Middle frontal gyrus (tissue), 1 donor: ENCODE measurements at regions not wholly inside any gene's neighbourhood (a gene's known extent, or its start where the extent isn't known, plus 50 kb on each side); places are given as distances from the start of the nearest gene placed in this dataset.
A peak's percentile ranks its signal among the peaks of the same experiment; 100 is the strongest.
"Not testable (repeated sequence)": the region's sequence is repeated elsewhere in the genome, so short reads cannot be mapped to it uniquely, and the experiment has no call there.

ENCODE experiments used
- DNase-seq: peaks from one replicate; pipeline ENCODE4 v3.0.0-alpha.2; 2015; ENCODE audit warnings: low spot score; ENCODE audit errors: extremely low spot score

DNA sequence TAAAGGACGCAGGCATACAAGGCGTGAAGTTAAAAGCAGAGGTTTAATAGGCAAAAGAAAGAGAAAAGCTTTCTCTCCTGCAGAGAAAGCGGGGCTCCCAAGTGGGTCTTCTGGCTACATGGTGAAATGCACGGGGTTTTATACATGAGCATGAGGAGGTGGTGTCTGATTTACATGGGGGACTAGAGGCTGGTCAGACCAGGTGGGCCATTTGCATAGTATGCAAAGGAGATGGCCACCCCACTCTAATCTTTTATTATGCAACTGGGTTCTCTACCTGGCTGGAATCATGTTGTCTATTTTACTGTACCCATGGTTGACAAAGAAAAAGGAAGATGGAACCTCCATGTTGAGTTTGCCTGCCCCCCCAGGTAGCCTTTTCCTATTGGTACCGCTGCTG, 356.2 kb downstream of the KCNJ3 start:
- no peak for DNase-seq

DNA sequence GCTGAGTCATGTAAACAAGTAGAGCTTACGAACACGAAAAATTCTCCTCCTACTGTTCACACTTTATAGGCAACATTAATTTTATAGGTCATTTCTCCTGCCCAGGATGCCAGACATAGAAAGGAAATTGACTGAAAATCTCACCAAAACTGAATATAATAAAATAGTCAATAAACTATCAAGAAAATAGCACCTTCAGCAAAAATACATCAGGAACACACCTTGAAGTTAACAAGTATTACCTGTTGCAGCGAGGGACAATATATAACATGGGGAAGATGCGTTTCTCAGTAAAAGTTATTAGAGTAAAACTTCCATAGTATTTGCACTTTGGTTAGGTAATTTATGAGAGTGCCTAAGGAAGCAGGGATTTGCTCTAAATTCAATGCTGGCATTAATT, 344.6 kb downstream of the KCNJ3 start:
- no peak for DNase-seq

DNA sequence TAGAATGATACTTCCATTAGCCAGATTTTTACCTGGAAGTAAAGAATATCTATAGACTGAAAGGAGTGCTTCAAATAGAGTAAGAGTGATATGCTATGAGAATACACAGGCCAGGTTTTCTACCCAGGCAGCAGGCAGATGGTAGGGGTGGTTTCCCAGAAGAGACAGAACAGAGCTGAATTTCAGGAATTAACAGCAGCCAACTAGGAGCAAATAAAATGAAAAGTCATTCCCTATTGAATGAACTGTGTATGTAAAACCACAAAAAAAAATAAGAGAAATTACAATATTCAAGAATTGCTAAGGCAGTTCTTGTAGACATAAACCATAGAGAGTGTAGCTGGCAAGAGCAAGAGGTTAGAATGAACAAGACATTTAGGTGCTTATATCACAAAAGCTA, 336.8 kb downstream of the KCNJ3 start:
- DNase-seq, result no peak

DNA sequence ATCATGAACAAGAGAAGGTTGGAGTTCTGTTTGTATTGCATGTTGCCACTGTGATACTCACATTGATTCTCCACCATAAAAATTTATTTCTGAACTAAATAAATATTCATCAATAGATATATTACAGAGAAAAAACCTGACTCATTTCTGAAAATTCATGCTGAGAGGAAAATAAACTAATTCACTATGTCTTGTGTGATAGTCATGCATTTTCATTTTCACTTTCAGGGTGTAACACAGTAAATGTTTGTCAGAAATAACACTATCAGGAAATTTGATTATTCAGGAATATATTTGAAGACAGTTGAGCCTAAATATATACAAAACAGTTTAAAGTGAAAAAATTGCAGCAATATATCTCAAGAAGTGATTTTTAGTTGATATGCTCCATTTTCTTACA, 335.2 kb downstream of the KCNJ3 start:
- no peak for DNase-seq

DNA sequence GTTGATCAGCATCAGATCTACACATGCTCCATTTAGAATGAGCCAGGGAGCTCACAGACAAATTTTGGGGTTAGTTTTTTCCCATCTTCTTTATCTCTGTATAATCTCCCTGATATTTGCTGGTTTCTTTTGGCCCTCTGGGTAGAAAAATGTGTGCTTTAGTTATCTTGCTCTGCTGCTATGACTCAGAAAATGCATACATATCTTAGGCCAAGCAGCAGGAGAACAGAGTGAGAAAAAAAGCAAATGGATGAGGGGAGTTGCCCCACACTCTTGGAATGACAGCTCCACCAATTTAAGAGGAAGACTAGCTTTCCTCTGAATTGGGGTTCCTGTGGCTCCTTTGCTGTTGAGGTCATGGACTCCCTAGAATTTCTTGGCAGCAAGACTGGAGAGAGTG, 331.8 kb downstream of the KCNJ3 start:
- DNase-seq, result no peak

DNA sequence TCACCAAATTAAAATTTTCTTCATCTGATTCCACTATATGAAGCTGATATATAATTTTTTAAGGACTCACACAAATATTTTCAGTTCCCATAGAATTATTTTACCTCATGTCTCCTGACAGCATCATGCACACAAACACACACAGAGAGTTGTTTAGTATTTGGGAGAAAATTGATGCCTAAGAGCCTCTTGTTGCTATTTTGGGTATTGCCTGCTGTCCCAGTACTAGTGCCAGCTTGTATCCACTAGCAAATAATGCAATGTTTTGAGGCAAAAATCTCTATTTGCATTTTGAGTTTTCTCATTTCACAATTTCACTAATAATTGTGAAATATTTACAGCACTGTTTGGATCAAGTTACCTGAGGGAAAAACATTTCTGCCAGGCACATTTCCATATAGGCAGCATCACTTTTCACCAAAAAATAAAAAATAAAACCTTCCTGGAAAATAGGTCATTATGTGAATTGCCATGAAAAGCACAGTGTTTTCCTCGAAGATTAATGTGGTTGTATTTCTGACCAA, 328.2 kb downstream of the KCNJ3 start:
- no peak for DNase-seq

DNA sequence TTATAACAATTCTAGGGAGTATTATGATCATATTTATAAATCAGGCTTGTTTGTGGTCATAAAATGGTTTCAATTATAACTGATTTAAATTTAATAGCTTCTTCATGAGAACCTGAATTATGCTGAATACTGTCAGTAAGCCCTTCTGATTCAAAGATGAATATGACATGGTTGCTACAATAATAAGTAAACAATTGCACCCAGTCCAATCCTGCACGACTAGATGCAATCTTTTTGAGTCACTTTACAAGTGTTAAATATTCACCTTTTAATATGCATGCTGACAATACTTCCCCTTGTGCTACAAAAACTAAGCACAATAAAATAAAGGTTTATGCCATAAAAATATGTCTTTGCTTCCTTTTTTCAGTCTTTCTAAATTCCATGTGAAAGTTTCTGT, 325.2 kb downstream of the KCNJ3 start:
- DNase-seq, result no peak

DNA sequence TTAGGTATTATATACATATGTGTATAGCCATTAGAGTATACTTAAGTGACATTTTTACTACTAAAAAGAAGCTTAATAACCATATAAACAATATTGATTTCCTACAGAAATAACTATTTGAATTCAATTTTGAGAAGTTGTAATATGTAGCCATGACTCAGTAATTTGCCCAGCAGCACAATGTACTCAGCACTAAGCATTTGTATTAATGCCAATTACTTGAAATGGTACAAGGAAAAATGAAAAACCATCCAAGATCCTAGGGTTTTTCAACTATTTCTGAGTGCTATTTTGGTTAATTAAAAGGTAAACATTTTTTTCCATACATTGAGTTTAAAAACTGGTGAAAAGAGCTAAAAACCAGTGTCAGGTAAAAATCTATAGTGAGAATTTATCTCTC, 324.0 kb downstream of the KCNJ3 start:
- no peak for DNase-seq

DNA sequence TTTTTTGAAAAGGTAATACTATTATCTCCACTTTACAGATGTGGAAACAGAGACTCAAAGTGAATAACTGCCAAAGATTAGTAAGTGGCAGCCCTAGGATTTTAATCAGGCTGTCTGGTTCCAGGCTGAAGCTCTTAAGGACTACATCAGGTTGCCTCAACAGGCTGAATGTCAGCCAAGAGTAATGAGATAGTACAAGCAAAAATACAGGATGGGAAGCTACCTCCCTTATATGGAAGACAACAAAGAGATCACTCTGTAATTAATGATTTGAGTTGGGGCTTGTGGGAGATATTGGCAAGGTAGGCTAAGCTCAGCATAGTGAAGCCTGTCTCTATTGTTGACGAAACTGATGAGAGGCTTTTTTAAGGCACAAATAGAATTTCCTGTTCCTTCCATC, 323.1 kb downstream of the KCNJ3 start:
- no peak for DNase-seq

DNA sequence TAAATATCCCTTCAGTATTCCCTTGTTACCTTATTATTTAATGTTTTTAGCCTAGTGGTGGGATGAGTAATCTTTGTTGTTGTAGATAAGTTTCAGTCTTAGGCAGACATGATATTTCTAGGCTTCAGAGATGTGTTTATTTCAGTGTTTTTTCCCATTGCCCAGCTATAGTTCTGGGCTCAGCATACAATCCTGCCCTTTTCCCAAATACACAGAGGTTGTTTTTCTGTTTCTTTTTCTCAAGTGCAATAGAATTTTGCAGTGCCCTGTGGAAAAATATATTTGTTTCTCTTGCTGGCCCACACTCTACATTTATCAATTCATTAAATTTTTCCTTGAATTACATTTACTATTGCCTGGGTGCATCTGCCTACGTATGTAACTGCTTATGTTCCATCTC, 321.8 kb downstream of the KCNJ3 start:
- DNase-seq, result no peak

DNA sequence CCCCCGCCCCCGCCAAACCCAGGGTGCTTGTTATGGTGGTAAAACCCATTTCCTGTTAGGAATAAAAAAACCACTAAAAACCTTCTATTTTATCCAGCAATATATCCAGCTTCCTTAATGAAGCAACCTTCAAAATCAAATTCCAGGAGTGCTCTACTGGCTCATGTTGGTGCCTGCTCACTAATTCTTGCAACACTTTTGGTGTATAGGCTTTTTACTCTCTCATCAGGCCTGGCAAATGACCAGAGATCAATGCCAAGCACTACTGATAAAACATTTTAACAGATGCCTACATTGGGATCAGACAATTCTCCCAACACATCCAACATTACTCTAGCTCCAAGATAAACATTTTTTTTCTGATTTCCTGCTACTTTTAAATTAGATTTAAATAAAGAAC, 312.4 kb downstream of the KCNJ3 start:
- DNase-seq, result no peak

DNA sequence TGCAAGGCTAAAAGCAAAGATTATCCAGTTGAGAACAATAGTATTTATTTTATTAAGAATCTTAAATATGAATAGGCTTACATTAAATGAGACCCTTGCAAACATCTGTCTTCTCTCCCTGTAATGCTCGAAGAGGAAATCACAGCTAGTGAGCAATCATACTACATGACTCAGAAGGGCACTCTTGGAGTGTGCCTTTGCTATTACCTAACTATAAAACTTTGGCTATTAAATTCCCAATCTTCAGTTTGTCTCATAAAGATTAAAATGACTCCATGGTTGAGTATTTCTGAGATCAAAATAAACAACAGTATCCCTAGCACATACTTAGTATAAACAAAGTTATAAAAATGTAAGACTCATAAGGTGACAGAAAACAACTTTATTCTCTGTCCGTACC, 296.9 kb downstream of the KCNJ3 start:
- no peak for DNase-seq

DNA sequence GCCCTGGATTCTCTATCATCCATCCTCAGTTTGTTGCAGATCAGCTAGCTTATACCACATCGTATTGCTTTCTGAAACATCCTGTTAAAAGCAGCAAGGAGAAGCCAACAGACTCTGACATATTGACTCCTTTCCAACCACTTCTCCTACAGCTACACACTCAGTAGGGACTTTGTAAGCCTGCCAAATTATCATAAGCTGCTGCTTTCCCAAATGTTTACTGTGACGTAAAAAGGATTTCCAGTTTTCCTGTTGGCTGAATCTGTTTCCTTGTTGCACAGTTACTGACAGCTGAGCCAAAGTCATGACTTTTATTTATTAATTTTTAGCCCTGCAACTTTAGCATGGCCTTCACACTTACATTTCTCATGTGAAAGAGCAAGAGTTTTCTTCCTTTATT, 294.3 kb downstream of the KCNJ3 start:
- no peak for DNase-seq

DNA sequence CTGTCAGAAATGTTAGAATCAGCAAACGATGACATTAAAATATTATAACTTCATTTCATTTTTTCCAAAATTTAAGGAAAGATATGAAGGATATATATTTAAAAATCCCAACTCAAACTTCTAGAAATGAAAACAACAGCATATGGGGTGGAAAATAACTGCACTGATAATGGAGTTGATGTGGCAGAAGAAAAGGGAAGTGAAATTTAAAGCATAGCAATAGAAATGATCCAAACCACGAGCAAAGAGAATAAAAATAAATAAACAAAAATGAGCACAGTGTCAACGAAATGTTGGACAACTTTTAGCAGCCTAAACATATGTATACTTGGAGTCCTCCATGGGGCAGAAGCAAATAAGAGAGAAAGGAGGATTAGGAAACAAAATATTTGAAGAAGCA, 280.2 kb downstream of the KCNJ3 start:
- no peak for DNase-seq

DNA sequence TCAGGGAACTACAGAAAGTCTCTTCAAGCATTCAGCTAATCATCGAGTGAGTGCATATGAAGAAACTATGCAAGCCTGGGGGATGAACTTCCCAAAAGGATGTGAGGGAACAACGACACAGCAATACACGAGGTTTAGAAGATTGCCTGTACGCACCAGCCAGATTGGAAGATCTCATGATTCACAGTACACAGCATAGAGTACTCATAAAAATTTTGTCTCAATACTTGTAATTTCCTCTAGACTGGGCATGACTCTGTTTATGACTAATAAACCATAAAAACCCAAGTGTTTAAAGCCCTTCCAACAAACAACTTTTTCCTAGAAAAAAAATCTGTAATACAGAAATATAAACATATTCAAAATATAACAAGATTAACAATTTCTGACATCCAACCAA, 279.7 kb downstream of the KCNJ3 start:
- no peak for DNase-seq

DNA sequence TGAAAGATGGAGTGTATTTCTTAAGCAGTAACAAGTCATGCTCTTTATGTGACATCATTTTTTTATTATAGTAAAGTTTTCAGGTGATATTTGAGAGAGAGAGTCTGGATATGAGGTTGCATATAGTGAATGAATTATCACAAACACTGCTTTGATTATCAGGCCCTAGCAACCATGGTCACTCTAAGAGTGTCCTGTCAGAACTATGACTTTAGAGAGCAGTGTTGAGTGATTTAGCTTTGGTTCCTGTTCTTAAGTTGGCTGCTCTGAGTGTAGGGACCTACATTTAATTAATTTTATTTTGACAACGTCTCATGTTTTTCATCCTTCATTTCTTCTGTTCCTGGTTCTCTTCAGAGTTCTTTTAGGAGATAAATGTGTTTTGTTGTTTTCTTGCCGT, 275.5 kb downstream of the KCNJ3 start:
- DNase-seq, result no peak

DNA sequence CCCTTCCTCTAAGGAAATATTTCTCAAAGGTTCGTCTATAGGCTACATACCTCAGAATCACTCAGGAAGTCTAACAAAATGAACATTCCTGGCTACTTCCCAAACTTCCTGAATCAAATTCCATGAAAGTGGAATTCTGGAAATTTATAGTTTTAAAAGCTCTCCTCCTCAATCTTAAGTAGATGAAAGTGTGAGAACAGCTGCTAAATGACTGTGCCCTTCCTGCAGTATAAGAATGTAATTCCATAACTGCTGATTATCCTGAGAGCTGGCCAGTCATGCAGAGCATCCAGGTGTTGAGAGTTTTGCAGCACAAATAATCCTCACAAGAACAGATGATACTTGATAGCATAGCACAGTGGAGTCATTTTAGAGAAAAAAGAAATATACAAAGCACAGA, 265.0 kb downstream of the KCNJ3 start:
- no peak for DNase-seq

DNA sequence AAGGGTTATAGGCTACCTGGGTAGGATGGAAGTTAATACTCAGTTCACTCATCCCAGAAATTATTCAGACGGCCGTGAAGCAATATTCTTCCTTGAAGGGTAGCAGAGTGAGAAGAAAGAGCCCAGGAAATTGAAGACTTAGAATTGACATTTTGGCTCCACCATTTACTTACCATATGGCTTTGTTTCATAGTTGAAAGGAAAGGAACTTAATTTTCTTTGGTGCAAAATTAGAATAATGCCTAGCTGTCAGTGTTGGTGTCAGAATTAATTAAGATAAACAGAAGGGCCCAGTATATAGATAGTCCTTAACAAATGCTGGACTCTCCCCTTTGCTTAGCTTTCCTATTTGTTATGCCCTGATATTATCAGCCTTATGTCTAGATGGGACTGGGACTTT, 263.2 kb downstream of the KCNJ3 start:
- DNase-seq, result no peak

DNA sequence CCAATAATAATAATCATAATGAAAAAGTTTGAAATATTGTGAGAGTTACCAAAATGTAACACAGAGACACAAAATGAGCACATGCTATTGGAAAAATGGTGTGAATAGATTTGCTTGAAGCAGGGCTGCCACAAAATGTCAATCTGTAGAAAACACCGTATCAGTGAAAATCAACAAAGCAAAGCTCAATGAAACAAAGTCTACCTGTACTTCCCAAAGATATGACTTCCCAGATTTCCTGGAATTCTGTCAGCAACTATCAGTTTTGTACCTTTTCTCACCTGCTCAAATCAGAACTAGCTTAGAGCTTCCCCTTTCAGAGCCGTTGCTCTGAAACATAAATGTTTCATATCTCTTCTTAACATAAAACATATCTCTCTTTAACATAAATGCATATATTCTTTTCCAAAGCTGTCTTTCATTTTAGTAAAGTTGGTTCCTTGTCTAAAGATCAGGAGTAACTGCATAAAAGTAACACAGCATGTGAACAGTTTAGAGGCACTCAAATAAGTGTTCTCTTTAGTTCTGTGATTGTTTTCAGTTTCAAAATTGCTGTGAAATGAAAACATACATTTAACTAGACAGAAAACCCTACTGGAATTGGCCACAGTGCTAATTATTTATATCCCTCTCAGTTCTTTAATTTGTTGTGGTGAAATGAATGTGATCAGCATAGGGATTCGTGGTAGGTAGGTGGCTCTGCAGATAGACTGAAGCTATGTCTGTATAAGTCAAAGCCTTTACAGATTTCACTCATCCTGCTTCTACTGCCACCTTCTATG, 262.5 kb downstream of the KCNJ3 start:
- DNase-seq, result no peak

DNA sequence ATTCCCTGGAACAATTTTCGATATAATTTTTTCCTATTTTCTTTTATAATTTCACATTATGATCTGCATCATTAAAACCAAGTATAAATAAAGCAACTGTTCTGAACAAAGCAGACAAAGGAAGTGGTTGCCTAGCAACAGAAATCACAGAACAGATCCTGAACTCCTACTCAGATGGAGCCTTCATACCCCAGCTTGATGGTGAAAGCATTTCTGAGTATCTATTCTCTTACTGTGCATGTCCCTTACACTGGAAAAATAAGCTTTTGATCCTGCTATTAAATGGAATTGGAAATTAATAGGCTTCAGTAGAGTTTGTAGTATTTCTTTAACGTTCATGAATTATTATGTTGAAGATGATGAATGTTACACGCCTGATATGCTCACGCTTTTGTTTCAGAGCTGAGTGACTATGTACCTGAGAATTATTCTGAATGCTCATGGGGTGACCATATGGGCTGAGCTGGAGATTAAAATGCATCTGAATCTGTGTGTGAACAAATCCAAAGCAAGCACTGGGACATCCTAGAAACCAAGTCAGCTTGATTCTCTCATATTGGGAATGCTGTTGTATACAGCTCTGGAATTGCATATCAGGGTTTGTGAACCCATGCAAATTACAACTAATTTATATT, 254.0 kb downstream of the KCNJ3 start:
- DNase-seq, result peak; percentile 62

DNA sequence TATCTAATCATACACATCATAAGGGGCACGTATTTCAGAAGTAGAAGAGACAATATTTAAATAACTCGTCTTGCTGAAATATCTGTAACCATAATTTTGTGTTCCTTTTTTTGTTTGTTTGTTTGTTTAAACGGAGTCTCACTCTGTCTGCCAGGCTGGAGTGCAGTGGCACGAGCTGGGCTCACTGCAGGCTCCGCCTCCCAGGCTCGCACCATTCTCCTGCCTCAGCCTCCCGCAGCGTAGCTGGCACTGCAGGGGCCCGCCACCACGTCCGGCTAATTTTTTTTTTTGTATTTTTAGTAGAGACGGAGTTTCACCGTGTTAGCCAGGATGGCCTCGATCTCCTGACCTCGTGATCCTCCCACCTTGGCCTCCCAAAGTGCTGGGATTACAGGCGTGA, 248.9 kb downstream of the KCNJ3 start:
- DNase-seq, result not testable (repeated sequence)

DNA sequence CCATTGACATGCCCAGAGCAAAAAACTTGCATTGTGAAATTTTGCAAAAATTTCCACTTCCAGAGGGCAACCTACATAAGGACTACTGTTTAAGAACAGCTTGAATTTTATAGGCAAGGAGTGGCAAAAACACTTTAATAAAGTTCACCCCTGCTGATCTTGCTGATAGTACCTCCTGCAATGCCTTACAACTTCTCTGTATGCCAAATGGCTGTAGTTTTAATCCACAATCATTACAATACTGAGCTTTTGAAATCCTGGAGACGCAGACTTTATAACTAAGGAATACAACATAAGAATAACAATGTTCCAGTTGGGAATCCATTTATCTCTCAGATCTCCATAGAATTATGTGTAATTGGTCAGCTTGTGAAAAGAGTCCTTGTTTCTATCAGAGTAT, 247.5 kb downstream of the KCNJ3 start:
- no peak for DNase-seq

DNA sequence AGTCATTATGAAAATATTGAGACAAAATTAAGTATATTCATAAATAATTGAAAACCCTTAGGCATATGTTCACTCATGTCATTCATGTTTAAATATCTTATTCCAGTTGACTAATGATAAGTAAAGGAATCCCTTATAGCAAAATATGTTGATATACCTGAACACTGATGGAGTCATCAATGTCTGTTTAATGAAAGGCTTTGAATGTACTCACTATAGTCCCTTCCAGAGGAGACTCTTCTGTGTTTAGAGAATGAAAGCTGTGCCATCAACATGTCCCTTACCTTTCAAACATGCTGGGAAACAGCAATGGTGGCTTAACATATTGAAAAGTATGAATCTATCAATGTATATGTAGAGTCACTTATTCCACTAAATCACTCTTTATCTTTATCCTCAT, 242.9 kb downstream of the KCNJ3 start:
- no peak for DNase-seq
